ENCODE measurements at regions not wholly inside any gene's neighbourhood (a gene's known extent, or its start where the extent isn't known, plus 50 kb on each side); places are given as distances from the start of the nearest gene placed in this dataset.

GRCh38 chr5:135657536-135658305 lies 78.9 kb upstream of the CXCL14 start:
- Histone ChIP-seq H3K9me3 (no peaks in the 10 kb centered on the region), H3K27me3 (ENCODE audit: insufficient read depth) (no peaks in the 10 kb centered on the region; the same call in 1 of the 2 replicates), H3K79me2 (ENCODE audit: insufficient read depth) (no peaks in the 10 kb centered on the region), H3K4me2 (no peak overlapping the region), H3K4me3 (ENCODE audit: low read depth in 2 of 2, low read length in 1 of 2) (no peak overlapping the region), H3K9me2 (no peaks in the 10 kb centered on the region), H3K4me1 (ENCODE audit: control insufficient read depth in 1 of 2, insufficient read depth in 2 of 2, low read depth in 1 of 2, low read length in 1 of 2) (no peaks in the 10 kb centered on the region), H2AFZ (ENCODE audit: low read depth) (no peak overlapping the region), H3K27ac (ENCODE audit: low read depth in 2 of 2, low read length in 1 of 2) (no peak overlapping the region), H3F3A (replicated peaks; ENCODE audit: insufficient read depth) (no peaks in the 10 kb centered on the region), H4K20me1 (ENCODE audit: insufficient read depth) (no peaks in the 10 kb centered on the region), H3K36me3 (replicated peaks in 1 of 2; ENCODE audit: control insufficient read depth in 1 of 2, insufficient read depth in 2 of 2, low read length in 1 of 2) (no peaks in the 10 kb centered on the region), H3K9ac (no peak overlapping the region)
- ChIA-PET CTCF (no interaction called here), POLR2A (no interaction called here)
- 0% methylated on average over 3 of the region's 3 CpGs for WGBS (ENCODE audit: low lambda C conversion rate)
- DNase-seq, result no peak
- TF ChIP-seq USF2 (IDR thresholded peaks at IDR 0.05; ENCODE audit: borderline replicate concordance, low read depth, low read length), result no peak

- Histone ChIP-seq H3K9ac (no peak overlapping the region), H3K4me3 (ENCODE audit: low read depth in 2 of 2, low read length in 1 of 2) (no peak overlapping the region), H3K4me2 (no peak overlapping the region), H3K27ac (ENCODE audit: low read depth in 2 of 2, low read length in 1 of 2) (no peak overlapping the region), H3K9me2 (no peaks in the 10 kb centered on the region), H3K36me3 (replicated peaks in 1 of 2; ENCODE audit: control insufficient read depth in 1 of 2, insufficient read depth in 2 of 2, low read length in 1 of 2) (no peaks in the 10 kb centered on the region), H3K79me2 (ENCODE audit: insufficient read depth) (no peaks in the 10 kb centered on the region), H3K27me3 (ENCODE audit: insufficient read depth) (no peaks in the 10 kb centered on the region; the same call in 1 of the 2 replicates), H4K20me1 (ENCODE audit: insufficient read depth) (no peaks in the 10 kb centered on the region), H3F3A (replicated peaks; ENCODE audit: insufficient read depth) (no peaks in the 10 kb centered on the region), H3K4me1 (ENCODE audit: control insufficient read depth in 1 of 2, insufficient read depth in 2 of 2, low read depth in 1 of 2, low read length in 1 of 2) (no peaks in the 10 kb centered on the region), H3K9me3 (no peaks in the 10 kb centered on the region), H2AFZ (ENCODE audit: low read depth) (no peak overlapping the region)
- CTCF ChIA-PET, result interaction anchor here (1.1 to 1.3 kb wide), 2 partner anchors 10 to 70 kb away, joined by 3 read pairs; no protein-coding TSS in a partner anchor
- TF ChIP-seq NRF1 (IDR thresholded peaks at IDR 0.05; ENCODE audit: low read depth, low read length), result no peak
- no peak for TF ChIP-seq MEF2A (IDR thresholded peaks at IDR 0.05; ENCODE audit: borderline replicate concordance, low read depth)
- TF ChIP-seq YY1 (IDR thresholded peaks at IDR 0.05; ENCODE audit: low read depth), result no peak
- no peak for TF ChIP-seq POLR2AphosphoS5 (IDR thresholded peaks at IDR 0.05; ENCODE audit: low read depth, low read length)
- TF ChIP-seq JUND (IDR thresholded peaks at IDR 0.05), result no peak
- TF ChIP-seq RXRA (IDR thresholded peaks at IDR 0.05; ENCODE audit: borderline replicate concordance, low read depth), result no peak
- no peak for TF ChIP-seq TEAD4 (IDR thresholded peaks at IDR 0.05; ENCODE audit: borderline replicate concordance, insufficient read depth)
- TF ChIP-seq REST (IDR thresholded peaks at IDR 0.05; ENCODE audit: low read depth, low read length), result no peak
- no peak for TF ChIP-seq ELF1 (IDR thresholded peaks at IDR 0.05)
- no peak for TF ChIP-seq TCF12 (IDR thresholded peaks at IDR 0.05)
- TF ChIP-seq MXI1 (IDR thresholded peaks at IDR 0.05; ENCODE audit: low read depth, low read length), result no peak
- POLR2A ChIA-PET, result no interaction called here
- no peak for DNase-seq
- WGBS (ENCODE audit: low lambda C conversion rate), result 48% methylated on average over 4 of the region's 4 CpGs
These were observed 76.7 kb upstream of the CXCL14 start for GRCh38 chr5:135655468-135655815.
